ENCODE measurements at regions not wholly inside any gene's neighbourhood (a gene's known extent, or its start where the extent isn't known, plus 50 kb on each side); places are given as distances from the start of the nearest gene placed in this dataset.

DNA sequence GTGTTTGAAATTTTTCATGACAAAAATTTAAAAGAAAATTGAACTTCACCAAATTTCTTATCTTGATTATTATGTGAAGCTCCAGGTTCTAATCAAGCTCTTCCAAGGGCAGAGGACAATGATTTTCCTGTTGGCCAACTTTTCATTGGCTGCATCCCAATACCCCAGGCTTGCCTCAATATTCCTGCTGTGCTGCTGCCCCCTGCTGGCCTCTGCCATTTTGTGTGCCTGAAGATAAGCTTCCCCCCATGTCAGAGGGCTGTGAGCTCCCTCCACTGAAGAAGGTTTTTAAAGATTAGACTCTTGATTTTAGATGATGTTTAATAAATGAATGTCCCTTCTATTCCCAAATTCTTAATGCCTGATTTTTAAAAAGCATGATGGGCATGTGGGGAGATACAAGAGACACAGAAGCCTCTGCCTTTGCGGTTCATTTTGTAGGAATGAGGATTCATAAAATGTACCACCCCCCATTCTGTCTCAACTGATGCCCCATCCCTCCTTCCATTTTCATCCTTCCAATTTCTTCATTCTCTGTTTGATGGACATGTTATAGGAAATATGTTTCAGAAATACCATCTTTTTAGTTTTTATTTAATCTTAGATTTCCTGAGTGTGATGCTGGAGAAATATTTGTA lies 76.7 kb upstream of the RGS6 start (continued):
- TF ChIP-seq NFE2L2 (IDR thresholded peaks at IDR 0.05; ENCODE audit: low read depth, low read length): no peak

DNA sequence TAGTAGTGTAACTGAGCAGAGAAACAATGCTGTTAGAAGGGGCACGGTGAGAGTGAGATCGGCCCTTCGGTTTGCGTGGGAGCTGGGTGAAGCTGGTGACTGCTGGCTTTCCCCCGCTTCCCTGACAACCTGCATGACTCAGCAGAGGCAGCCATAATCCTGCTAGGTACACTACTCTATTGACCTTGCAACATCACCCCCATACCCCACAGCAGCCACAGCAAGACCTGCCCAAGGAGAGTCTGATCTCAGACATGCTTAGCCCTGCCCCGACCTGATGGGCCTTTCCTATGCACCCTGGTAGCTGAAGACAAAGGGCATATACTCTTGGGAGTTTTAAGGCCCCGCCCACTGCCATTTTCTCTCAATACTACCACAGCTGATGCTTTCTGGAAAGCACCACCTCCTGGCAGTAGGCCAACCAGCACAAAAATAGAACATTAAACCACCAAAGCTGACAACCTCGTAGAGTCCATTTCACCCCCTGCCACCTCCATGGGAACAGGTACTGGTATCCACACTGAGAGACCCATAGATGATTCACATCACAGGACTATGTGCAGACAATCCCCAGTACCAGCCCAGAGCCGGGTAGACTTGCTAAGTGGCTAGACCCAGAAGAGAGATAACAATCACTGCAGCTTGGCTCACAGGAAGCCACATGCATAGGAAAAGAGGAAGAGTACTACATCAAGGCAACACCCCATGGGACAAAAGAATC lies 75.9 kb upstream of the RGS6 start:
- intact Hi-C loops (cut with micrococcal nuclease) (loop anchor here (5.0 to 10.0 kb wide), 4 partner anchors 304 to 752 kb away; partner anchors contain the start of gene SIPA1L1), dilution Hi-C loops (cut with HindIII; ENCODE audit: low sequenced_read_pairs, unreplicated experiment) (no loop called here), in situ Hi-C loops (cut with MboI; ENCODE audit: low sequenced_read_pairs) (loop anchor here (10.0 kb wide), 1 partner anchor 722 kb away; no protein-coding TSS in a partner anchor)
- Histone ChIP-seq H4K5ac (ENCODE audit: low read depth, low read length) (no peak overlapping the region), H3K79me1 (ENCODE audit: low read depth in 1 of 2, low read length in 2 of 2) (no peaks in the 10 kb centered on the region), H3K27me3 (ENCODE audit: control insufficient read depth, insufficient read depth, low read length) (no peaks in the 10 kb centered on the region; the same call in 1 of the 2 replicates), H4K20me1 (ENCODE audit: insufficient read depth, low read length) (no peaks in the 10 kb centered on the region), H2BK15ac (ENCODE audit: low read depth, low read length) (0 out of 3 replicates have a peak overlapping the region, but pooled peaks have one; percentile 12), H3K27ac (ENCODE audit: insufficient read depth, low read length) (no peak overlapping the region), H3K4me3 (ENCODE audit: insufficient read depth, low read depth, low read length) (no peak overlapping the region), H3K56ac (ENCODE audit: extremely low read depth, insufficient read depth, low read length) (no peak overlapping the region), H3K18ac (ENCODE audit: low read depth, low read length) (no peak overlapping the region), H2BK20ac (ENCODE audit: low read depth, low read length) (peak overlapping the region; percentile 59), H3K9me3 (ENCODE audit: control insufficient read depth, insufficient read depth, low read length) (no peaks in the 10 kb centered on the region), H3K9ac (ENCODE audit: low read depth, low read length) (no peak overlapping the region), H3K4me1 (ENCODE audit: control insufficient read depth, insufficient read depth, low read length) (no peaks in the 10 kb centered on the region), H2BK5ac (ENCODE audit: low read depth, low read length, poor library complexity, severe bottlenecking) (no peak overlapping the region), H3K36me3 (ENCODE audit: control insufficient read depth, insufficient read depth, low read length) (no peaks in the 10 kb centered on the region), H2BK120ac (ENCODE audit: low read depth, low read length) (peak overlapping the region; percentile 52), H3K9me1 (ENCODE audit: insufficient read depth, low read length) (no peaks in the 10 kb centered on the region), H3K4ac (ENCODE audit: low read depth, low read length) (peak overlapping the region; percentile 29; the same call in 1 of the 2 replicates), H3K14ac (replicated peaks; ENCODE audit: low read depth, low read length) (no peak overlapping the region), H3K23ac (ENCODE audit: low read depth, low read length) (no peak overlapping the region), H2AK9ac (replicated peaks; ENCODE audit: low read depth, low read length, poor library complexity) (no peak overlapping the region), H2AFZ (replicated peaks; ENCODE audit: low read length, poor library complexity) (no peak overlapping the region), H2AK5ac (ENCODE audit: low read depth, low read length) (no peak overlapping the region; the same call in 1 of the 2 replicates), H3K4me2 (ENCODE audit: low read depth, low read length) (no peak overlapping the region), H4K8ac (ENCODE audit: low read depth in 2 of 2, low read length in 2 of 2) (no peak overlapping the region), H4K91ac (ENCODE audit: insufficient read depth, low read depth, low read length) (no peak overlapping the region)
- no CpG with 5 or more reads among the region's 9 CpGs for WGBS, 2 experiments (ENCODE audit: extremely low coverage in 2 of 2, insufficient read length in 1 of 2)
- POLR2A ChIA-PET (ENCODE audit: unreplicated experiment): no interaction called here
- ATAC-seq (ENCODE audit: low read depth) (no peak), DNase-seq (no peak)
- TF ChIP-seq, protein P1, sequence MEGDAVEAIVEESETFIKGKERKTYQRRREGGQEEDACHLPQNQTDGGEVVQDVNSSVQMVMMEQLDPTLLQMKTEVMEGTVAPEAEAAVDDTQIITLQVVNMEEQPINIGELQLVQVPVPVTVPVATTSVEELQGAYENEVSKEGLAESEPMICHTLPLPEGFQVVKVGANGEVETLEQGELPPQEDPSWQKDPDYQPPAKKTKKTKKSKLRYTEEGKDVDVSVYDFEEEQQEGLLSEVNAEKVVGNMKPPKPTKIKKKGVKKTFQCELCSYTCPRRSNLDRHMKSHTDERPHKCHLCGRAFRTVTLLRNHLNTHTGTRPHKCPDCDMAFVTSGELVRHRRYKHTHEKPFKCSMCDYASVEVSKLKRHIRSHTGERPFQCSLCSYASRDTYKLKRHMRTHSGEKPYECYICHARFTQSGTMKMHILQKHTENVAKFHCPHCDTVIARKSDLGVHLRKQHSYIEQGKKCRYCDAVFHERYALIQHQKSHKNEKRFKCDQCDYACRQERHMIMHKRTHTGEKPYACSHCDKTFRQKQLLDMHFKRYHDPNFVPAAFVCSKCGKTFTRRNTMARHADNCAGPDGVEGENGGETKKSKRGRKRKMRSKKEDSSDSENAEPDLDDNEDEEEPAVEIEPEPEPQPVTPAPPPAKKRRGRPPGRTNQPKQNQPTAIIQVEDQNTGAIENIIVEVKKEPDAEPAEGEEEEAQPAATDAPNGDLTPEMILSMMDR (conservative IDR thresholded peaks at IDR 0.05; ENCODE audit: low read depth, low read length): no peak
- TF ChIP-seq RCOR1 (IDR thresholded peaks at IDR 0.05; ENCODE audit: insufficient replicate concordance, low read length) (no peak), MXI1 (IDR thresholded peaks at IDR 0.05; ENCODE audit: borderline replicate concordance, low read depth, low read length) (no peak), RAD21 (IDR thresholded peaks at IDR 0.05; ENCODE audit: low read length) (no peak), NFE2L2 (IDR thresholded peaks at IDR 0.05; ENCODE audit: low read depth, low read length) (no peak), CHD1 (IDR thresholded peaks at IDR 0.05; ENCODE audit: low read depth, low read length) (no peak), CEBPB (IDR thresholded peaks at IDR 0.05; ENCODE audit: low read depth, low read length) (no peak)
- TF ChIP-seq, protein P2, sequence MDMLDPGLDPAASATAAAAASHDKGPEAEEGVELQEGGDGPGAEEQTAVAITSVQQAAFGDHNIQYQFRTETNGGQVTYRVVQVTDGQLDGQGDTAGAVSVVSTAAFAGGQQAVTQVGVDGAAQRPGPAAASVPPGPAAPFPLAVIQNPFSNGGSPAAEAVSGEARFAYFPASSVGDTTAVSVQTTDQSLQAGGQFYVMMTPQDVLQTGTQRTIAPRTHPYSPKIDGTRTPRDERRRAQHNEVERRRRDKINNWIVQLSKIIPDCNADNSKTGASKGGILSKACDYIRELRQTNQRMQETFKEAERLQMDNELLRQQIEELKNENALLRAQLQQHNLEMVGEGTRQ (IDR thresholded peaks at IDR 0.05; ENCODE audit: low read depth, low read length): no peak
- CTCF ChIA-PET: interaction anchor here (1.4 to 1.5 kb wide), 3 partner anchors 57 to 711 kb away, joined by 3 to 6 read pairs (median 4); no protein-coding TSS in a partner anchor
- BruUV-seq (replicated peaks): no TSS peak
